ENCODE measurements at regions not wholly inside any gene's neighbourhood (a gene's known extent, or its start where the extent isn't known, plus 50 kb on each side); places are given as distances from the start of the nearest gene placed in this dataset.

GRCh38 chr16:60563166-60563565 lies 1473.1 kb downstream of the CDH8 start:
- no peak for DNase-seq (ENCODE audit: low read depth)
- Histone ChIP-seq H3K9ac (ENCODE audit: low read length) (no peak overlapping the region), H3K4me1 (ENCODE audit: control insufficient read depth, insufficient read depth, low read length) (no peaks in the 10 kb centered on the region), H3K27me3 (replicated peaks; ENCODE audit: control insufficient read depth, insufficient read depth, low read length) (no peaks in the 10 kb centered on the region), H3K9me3 (ENCODE audit: control insufficient read depth, low read length) (no peaks in the 10 kb centered on the region), H3K36me3 (ENCODE audit: control insufficient read depth, insufficient read depth, low read length, severe bottlenecking) (no peaks in the 10 kb centered on the region), H3K4me3 (ENCODE audit: low read length) (no peak overlapping the region)

- Histone ChIP-seq H3K36me3 (ENCODE audit: control insufficient read depth, insufficient read depth, low read length, severe bottlenecking) (no peaks in the 10 kb centered on the region), H3K9me3 (ENCODE audit: control insufficient read depth, low read length) (no peaks in the 10 kb centered on the region), H3K27me3 (replicated peaks; ENCODE audit: control insufficient read depth, insufficient read depth, low read length) (no peaks in the 10 kb centered on the region), H3K4me3 (ENCODE audit: low read length) (no peak overlapping the region), H3K9ac (ENCODE audit: low read length) (no peak overlapping the region), H3K4me1 (ENCODE audit: control insufficient read depth, insufficient read depth, low read length) (no peaks in the 10 kb centered on the region)
- no peak for DNase-seq (ENCODE audit: low read depth)
Measured at GRCh38 chr16:60558936-60559335, 1477.3 kb downstream of the CDH8 start.

- DNase-seq (ENCODE audit: low read depth): no peak
- no peak overlapping the region for H3K9ac ChIP-seq (ENCODE audit: low read length)
- no peaks in the 10 kb centered on the region for H3K36me3 ChIP-seq (ENCODE audit: control insufficient read depth, insufficient read depth, low read length, severe bottlenecking)
- H3K4me3 ChIP-seq (ENCODE audit: low read length): no peak overlapping the region
- H3K9me3 ChIP-seq (ENCODE audit: control insufficient read depth, low read length): no peaks in the 10 kb centered on the region
- no peaks in the 10 kb centered on the region for H3K4me1 ChIP-seq (ENCODE audit: control insufficient read depth, insufficient read depth, low read length)
- H3K27me3 ChIP-seq (replicated peaks; ENCODE audit: control insufficient read depth, insufficient read depth, low read length): no peaks in the 10 kb centered on the region
Measured at GRCh38 chr16:60553090-60553757, 1483.0 kb downstream of the CDH8 start.

- no peaks in the 10 kb centered on the region for H3K27me3 ChIP-seq (replicated peaks; ENCODE audit: control insufficient read depth, insufficient read depth, low read length)
- H3K9me3 ChIP-seq (ENCODE audit: control insufficient read depth, low read length): peaks cover 7% of the 10 kb centered on the region
- H3K4me3 ChIP-seq (ENCODE audit: low read length): no peak overlapping the region
- H3K9ac ChIP-seq (ENCODE audit: low read length): no peak overlapping the region
- H3K4me1 ChIP-seq (ENCODE audit: control insufficient read depth, insufficient read depth, low read length): no peaks in the 10 kb centered on the region
- DNase-seq (ENCODE audit: low read depth): no peak
- H3K36me3 ChIP-seq (ENCODE audit: control insufficient read depth, insufficient read depth, low read length, severe bottlenecking): no peaks in the 10 kb centered on the region
Measured at GRCh38 chr16:60541535-60541934, 1494.7 kb downstream of the CDH8 start.

GRCh38 chr16:60510941-60511340 lies 1525.3 kb downstream of the CDH8 start:
- no peak overlapping the region for H3K4me3 ChIP-seq (ENCODE audit: low read length)
- H3K27me3 ChIP-seq (replicated peaks; ENCODE audit: control insufficient read depth, insufficient read depth, low read length): no peaks in the 10 kb centered on the region
- H3K9ac ChIP-seq (ENCODE audit: low read length): no peak overlapping the region
- H3K9me3 ChIP-seq (ENCODE audit: control insufficient read depth, low read length): peaks cover 4% of the 10 kb centered on the region
- no peak for DNase-seq (ENCODE audit: low read depth)
- no peaks in the 10 kb centered on the region for H3K36me3 ChIP-seq (ENCODE audit: control insufficient read depth, insufficient read depth, low read length, severe bottlenecking)
- no peaks in the 10 kb centered on the region for H3K4me1 ChIP-seq (ENCODE audit: control insufficient read depth, insufficient read depth, low read length)

- Histone ChIP-seq H3K4me1 (ENCODE audit: control insufficient read depth, insufficient read depth, low read length) (no peaks in the 10 kb centered on the region), H3K27me3 (replicated peaks; ENCODE audit: control insufficient read depth, insufficient read depth, low read length) (no peaks in the 10 kb centered on the region), H3K36me3 (ENCODE audit: control insufficient read depth, insufficient read depth, low read length, severe bottlenecking) (no peaks in the 10 kb centered on the region), H3K4me3 (ENCODE audit: low read length) (no peak overlapping the region), H3K9me3 (ENCODE audit: control insufficient read depth, low read length) (peaks cover 4% of the 10 kb centered on the region), H3K9ac (ENCODE audit: low read length) (no peak overlapping the region)
- no peak for DNase-seq (ENCODE audit: low read depth)
Measured at GRCh38 chr16:60510208-60510607, 1526.0 kb downstream of the CDH8 start.

GRCh38 chr16:60491273-60491672 lies 1545.0 kb downstream of the CDH8 start:
- H3K9me3 ChIP-seq (ENCODE audit: control insufficient read depth, low read length): no peaks in the 10 kb centered on the region

GRCh38 chr16:60485872-60486489 lies 1550.3 kb downstream of the CDH8 start:
- Histone ChIP-seq H3K27me3 (replicated peaks; ENCODE audit: control insufficient read depth, insufficient read depth, low read length) (no peaks in the 10 kb centered on the region), H3K9me3 (ENCODE audit: control insufficient read depth, low read length) (no peaks in the 10 kb centered on the region), H3K4me1 (ENCODE audit: control insufficient read depth, insufficient read depth, low read length) (peaks cover 19% of the 10 kb centered on the region), H3K36me3 (ENCODE audit: control insufficient read depth, insufficient read depth, low read length, severe bottlenecking) (no peaks in the 10 kb centered on the region), H3K9ac (ENCODE audit: low read length) (no peak overlapping the region), H3K4me3 (ENCODE audit: low read length) (no peak overlapping the region)
- DNase-seq (ENCODE audit: low read depth): no peak

More at GRCh38 chr16:60491273-60491672, 1545.0 kb downstream of the CDH8 start:
- Histone ChIP-seq H3K27me3 (replicated peaks; ENCODE audit: control insufficient read depth, insufficient read depth, low read length) (no peaks in the 10 kb centered on the region), H3K36me3 (ENCODE audit: control insufficient read depth, insufficient read depth, low read length, severe bottlenecking) (no peaks in the 10 kb centered on the region), H3K4me3 (ENCODE audit: low read length) (no peak overlapping the region), H3K4me1 (ENCODE audit: control insufficient read depth, insufficient read depth, low read length) (no peaks in the 10 kb centered on the region), H3K9ac (ENCODE audit: low read length) (no peak overlapping the region)
- DNase-seq (ENCODE audit: low read depth): no peak

GRCh38 chr16:60484901-60485300 lies 1551.3 kb downstream of the CDH8 start:
- Histone ChIP-seq H3K4me1 (ENCODE audit: control insufficient read depth, insufficient read depth, low read length) (peaks cover 23% of the 10 kb centered on the region), H3K9me3 (ENCODE audit: control insufficient read depth, low read length) (no peaks in the 10 kb centered on the region), H3K4me3 (ENCODE audit: low read length) (no peak overlapping the region), H3K36me3 (ENCODE audit: control insufficient read depth, insufficient read depth, low read length, severe bottlenecking) (no peaks in the 10 kb centered on the region), H3K27me3 (replicated peaks; ENCODE audit: control insufficient read depth, insufficient read depth, low read length) (no peaks in the 10 kb centered on the region), H3K9ac (ENCODE audit: low read length) (no peak overlapping the region)
- no peak for DNase-seq (ENCODE audit: low read depth)

- DNase-seq (ENCODE audit: low read depth): no peak
- Histone ChIP-seq H3K4me3 (ENCODE audit: low read length) (peak overlapping the region; percentile 19), H3K9ac (ENCODE audit: low read length) (no peak overlapping the region), H3K27me3 (replicated peaks; ENCODE audit: control insufficient read depth, insufficient read depth, low read length) (no peaks in the 10 kb centered on the region), H3K36me3 (ENCODE audit: control insufficient read depth, insufficient read depth, low read length, severe bottlenecking) (no peaks in the 10 kb centered on the region), H3K9me3 (ENCODE audit: control insufficient read depth, low read length) (no peaks in the 10 kb centered on the region), H3K4me1 (ENCODE audit: control insufficient read depth, insufficient read depth, low read length) (peaks cover 23% of the 10 kb centered on the region)
Measured at GRCh38 chr16:60481591-60481990, 1554.6 kb downstream of the CDH8 start.

GRCh38 chr16:60478810-60479209 lies 1557.4 kb downstream of the CDH8 start:
- H3K4me3 ChIP-seq (ENCODE audit: low read length): no peak overlapping the region
- no peak for DNase-seq (ENCODE audit: low read depth)
- no peaks in the 10 kb centered on the region for H3K27me3 ChIP-seq (replicated peaks; ENCODE audit: control insufficient read depth, insufficient read depth, low read length)
- no peaks in the 10 kb centered on the region for H3K9me3 ChIP-seq (ENCODE audit: control insufficient read depth, low read length)
- H3K36me3 ChIP-seq (ENCODE audit: control insufficient read depth, insufficient read depth, low read length, severe bottlenecking): no peaks in the 10 kb centered on the region
- no peak overlapping the region for H3K9ac ChIP-seq (ENCODE audit: low read length)
- peaks cover 19% of the 10 kb centered on the region for H3K4me1 ChIP-seq (ENCODE audit: control insufficient read depth, insufficient read depth, low read length)

- peaks cover 4% of the 10 kb centered on the region for H3K9me3 ChIP-seq (ENCODE audit: control insufficient read depth, low read length)
- DNase-seq (ENCODE audit: low read depth): no peak
- H3K36me3 ChIP-seq (ENCODE audit: control insufficient read depth, insufficient read depth, low read length, severe bottlenecking): no peaks in the 10 kb centered on the region
- no peaks in the 10 kb centered on the region for H3K27me3 ChIP-seq (replicated peaks; ENCODE audit: control insufficient read depth, insufficient read depth, low read length)
- no peak overlapping the region for H3K9ac ChIP-seq (ENCODE audit: low read length)
- H3K4me3 ChIP-seq (ENCODE audit: low read length): no peak overlapping the region
- no peaks in the 10 kb centered on the region for H3K4me1 ChIP-seq (ENCODE audit: control insufficient read depth, insufficient read depth, low read length)
Measured at GRCh38 chr16:60463986-60464385, 1572.3 kb downstream of the CDH8 start.

Measured in adipocyte (in vitro differentiated cells).